Astrocyte (in vitro differentiated cells and primary cell): ENCODE measurements at regions not wholly inside any gene's neighbourhood (a gene's known extent, or its start where the extent isn't known, plus 50 kb on each side); places are given as distances from the start of the nearest gene placed in this dataset.

Experiments
- DNase-seq: peaks from one replicate; pipeline ENCODE4 v3.0.0-alpha.2; 2010; ENCODE audit warnings: low read depth
- FAIRE-seq: peaks from 2 replicates; lab custom pipeline; 2011; peaks lifted over from hg19 to GRCh38; lab: Jason Lieb, UNC
- H2AFZ ChIP-seq: 2 replicates; pipeline ENCODE4 v1.6.0; 2012; ENCODE audit warnings: low read depth, low read length, inconsistent platforms
- H3K27ac ChIP-seq: 2 replicates; pipeline ENCODE4 v1.5.1; 2011; ENCODE audit warnings: low read depth, low read length, inconsistent platforms
- H3K27me3 ChIP-seq: 2 replicates; pipeline ENCODE4 v1.6.0; 2011; ENCODE audit warnings: low read length, inconsistent platforms; ENCODE audit not compliant: insufficient read depth
- H3K36me3 ChIP-seq: 2 replicates; pipeline ENCODE4 v1.5.1; 2011; ENCODE audit warnings: low read length, inconsistent platforms; ENCODE audit not compliant: insufficient read depth
- H3K4me1 ChIP-seq: 2 replicates; pipeline ENCODE4 v1.5.1; 2011; ENCODE audit warnings: low read length, inconsistent platforms; ENCODE audit not compliant: insufficient read depth
- H3K4me2 ChIP-seq: 2 replicates; pipeline ENCODE4 v1.6.0; 2012; ENCODE audit warnings: low read length, inconsistent platforms
- H3K4me3 ChIP-seq: 2 replicates; pipeline ENCODE4 v1.5.1; 2011; ENCODE audit warnings: low read depth, mild to moderate bottlenecking, low read length, inconsistent platforms; ENCODE audit not compliant: insufficient read depth
- H3K79me2 ChIP-seq: 2 replicates; pipeline ENCODE4 v1.6.0; 2012; ENCODE audit warnings: mild to moderate bottlenecking, low read length, inconsistent platforms; ENCODE audit not compliant: insufficient read depth
- H3K9ac ChIP-seq: 2 replicates; pipeline ENCODE4 v1.6.0; 2012; ENCODE audit warnings: mild to moderate bottlenecking, low read length, inconsistent platforms
- H3K9me3 ChIP-seq: 2 replicates; pipeline ENCODE4 v1.5.1; 2012; ENCODE audit warnings: low read depth, mild to moderate bottlenecking, low read length, inconsistent platforms; ENCODE audit not compliant: insufficient read depth
- H4K20me1 ChIP-seq: 2 replicates; pipeline ENCODE4 v1.6.0; 2012; ENCODE audit warnings: low read length, inconsistent platforms; ENCODE audit not compliant: insufficient read depth
- H3K27ac Mint-ChIP-seq: one replicate; pipeline ENCODE4 v1.8.0; 2021; ENCODE audit warnings: mild to moderate bottlenecking, mixed read lengths; ENCODE audit not compliant: unreplicated experiment
- H3K27me3 Mint-ChIP-seq: one replicate; pipeline ENCODE4 v1.8.0; 2021; ENCODE audit warnings: low read depth, mixed read lengths; ENCODE audit not compliant: unreplicated experiment
- H3K36me3 Mint-ChIP-seq: one replicate; pipeline ENCODE4 v1.8.0; 2021; ENCODE audit warnings: low read depth, mixed read lengths; ENCODE audit not compliant: unreplicated experiment
- H3K4me1 Mint-ChIP-seq: one replicate; pipeline ENCODE4 v1.8.0; 2021; ENCODE audit warnings: low read depth, mixed read lengths; ENCODE audit not compliant: unreplicated experiment
- H3K4me3 Mint-ChIP-seq: one replicate; pipeline ENCODE4 v1.8.0; 2021; ENCODE audit warnings: mild to moderate bottlenecking, moderate library complexity, mixed read lengths; ENCODE audit not compliant: unreplicated experiment
- H3K9me3 Mint-ChIP-seq: one replicate; pipeline ENCODE4 v1.8.0; 2021; ENCODE audit warnings: mild to moderate bottlenecking, mixed read lengths; ENCODE audit not compliant: unreplicated experiment
- EZH2 ChIP-seq: IDR thresholded peaks from 2 replicates; pipeline ENCODE4 v1.6.1; 2012; ENCODE audit warnings: mild to moderate bottlenecking, low read length, inconsistent platforms; ENCODE audit not compliant: insufficient read depth
- TF ChIP-seq, protein P1 (sequence below): IDR thresholded peaks from 2 replicates; pipeline ENCODE4 v1.5.1; 2011; ENCODE audit warnings: low read depth, mild to moderate bottlenecking, inconsistent platforms, low read length, moderate library complexity; ENCODE audit not compliant: insufficient read depth

DNA sequence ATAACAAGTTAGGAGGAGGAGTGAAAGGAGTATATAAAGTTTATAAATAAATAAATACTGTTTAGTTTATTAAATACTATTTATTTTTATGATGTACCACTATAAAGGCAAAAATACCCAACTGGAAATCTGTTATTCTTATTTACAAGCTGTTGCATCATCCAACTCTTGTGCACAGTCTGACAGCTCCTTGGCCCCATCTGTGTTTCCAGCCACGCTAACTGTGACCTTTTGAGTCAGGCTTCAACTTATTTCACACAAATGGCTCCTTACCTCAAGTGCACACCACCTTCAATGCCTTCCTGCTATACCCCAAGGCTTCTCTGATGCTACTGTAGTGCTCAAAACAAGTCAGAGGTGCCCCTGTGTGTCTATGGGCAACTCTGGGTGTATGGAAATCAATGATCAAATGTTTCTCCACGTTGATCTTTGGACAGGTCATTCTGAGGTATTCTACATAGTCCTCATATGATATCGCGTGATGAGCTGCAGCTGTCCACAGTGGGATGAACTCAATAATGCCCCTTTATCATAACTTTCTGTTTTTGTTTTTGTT lies 303.2 kb upstream of the GRAMD2B start:
- Histone ChIP-seq H3K4me1 (peaks cover 12% of the 10 kb centered on the region), H3K79me2 (no peaks in the 10 kb centered on the region), H3K36me3 (no peaks in the 10 kb centered on the region), H3K4me3 (no peak overlapping the region), H3K27me3 (no peaks in the 10 kb centered on the region), H4K20me1 (no peaks in the 10 kb centered on the region), H3K27ac (no peak overlapping the region), H3K9me3 (no peaks in the 10 kb centered on the region), H3K4me2 (no peak overlapping the region), H3K9ac (no peak overlapping the region), H2AFZ (no peak overlapping the region)
- Mint-ChIP-seq H3K9me3 (no peaks in the 10 kb centered on the region), H3K36me3 (no peaks in the 10 kb centered on the region), H3K4me1 (peaks cover 29% of the 10 kb centered on the region), H3K4me3 (no peak overlapping the region), H3K27ac (peak overlapping the region; percentile 63), H3K27me3 (no peaks in the 10 kb centered on the region)
- TF ChIP-seq, protein P1, sequence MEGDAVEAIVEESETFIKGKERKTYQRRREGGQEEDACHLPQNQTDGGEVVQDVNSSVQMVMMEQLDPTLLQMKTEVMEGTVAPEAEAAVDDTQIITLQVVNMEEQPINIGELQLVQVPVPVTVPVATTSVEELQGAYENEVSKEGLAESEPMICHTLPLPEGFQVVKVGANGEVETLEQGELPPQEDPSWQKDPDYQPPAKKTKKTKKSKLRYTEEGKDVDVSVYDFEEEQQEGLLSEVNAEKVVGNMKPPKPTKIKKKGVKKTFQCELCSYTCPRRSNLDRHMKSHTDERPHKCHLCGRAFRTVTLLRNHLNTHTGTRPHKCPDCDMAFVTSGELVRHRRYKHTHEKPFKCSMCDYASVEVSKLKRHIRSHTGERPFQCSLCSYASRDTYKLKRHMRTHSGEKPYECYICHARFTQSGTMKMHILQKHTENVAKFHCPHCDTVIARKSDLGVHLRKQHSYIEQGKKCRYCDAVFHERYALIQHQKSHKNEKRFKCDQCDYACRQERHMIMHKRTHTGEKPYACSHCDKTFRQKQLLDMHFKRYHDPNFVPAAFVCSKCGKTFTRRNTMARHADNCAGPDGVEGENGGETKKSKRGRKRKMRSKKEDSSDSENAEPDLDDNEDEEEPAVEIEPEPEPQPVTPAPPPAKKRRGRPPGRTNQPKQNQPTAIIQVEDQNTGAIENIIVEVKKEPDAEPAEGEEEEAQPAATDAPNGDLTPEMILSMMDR: no peak
- no peak for TF ChIP-seq EZH2
- FAIRE-seq (no peak), DNase-seq (no peak)

DNA sequence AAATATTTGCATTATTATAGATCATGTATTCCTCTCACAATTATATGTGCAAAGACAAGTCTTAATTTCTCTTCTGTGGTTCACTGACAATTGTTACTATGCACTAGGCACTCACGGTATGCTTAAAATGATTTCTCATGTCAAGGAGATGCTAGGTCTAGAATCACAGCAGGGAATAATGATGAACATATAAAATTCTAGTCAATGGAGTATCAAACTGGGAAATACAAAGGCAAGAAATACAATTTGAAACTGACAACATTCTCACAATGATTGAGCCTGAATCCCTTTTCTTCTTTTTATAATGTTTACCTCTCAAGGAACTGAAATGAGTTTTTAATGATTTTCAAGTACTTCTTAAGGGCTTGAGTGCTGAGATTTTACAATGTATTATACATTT lies 302.3 kb upstream of the GRAMD2B start:
- Histone ChIP-seq H4K20me1 (no peaks in the 10 kb centered on the region), H3K27me3 (no peaks in the 10 kb centered on the region), H3K79me2 (no peaks in the 10 kb centered on the region), H3K4me2 (no peak overlapping the region), H3K4me3 (no peak overlapping the region), H3K27ac (no peak overlapping the region), H3K4me1 (peaks cover 18% of the 10 kb centered on the region), H3K9me3 (no peaks in the 10 kb centered on the region), H3K36me3 (no peaks in the 10 kb centered on the region), H3K9ac (no peak overlapping the region), H2AFZ (no peak overlapping the region)
- H3K4me1 Mint-ChIP-seq: peaks cover 34% of the 10 kb centered on the region
- H3K27ac Mint-ChIP-seq: no peak overlapping the region
- H3K4me3 Mint-ChIP-seq: no peak overlapping the region
- FAIRE-seq (no peak), DNase-seq (no peak)
- TF ChIP-seq, protein P1: no peak
- TF ChIP-seq EZH2: no peak
- no peaks in the 10 kb centered on the region for H3K27me3 Mint-ChIP-seq
- no peaks in the 10 kb centered on the region for H3K9me3 Mint-ChIP-seq
- H3K36me3 Mint-ChIP-seq: no peaks in the 10 kb centered on the region

DNA sequence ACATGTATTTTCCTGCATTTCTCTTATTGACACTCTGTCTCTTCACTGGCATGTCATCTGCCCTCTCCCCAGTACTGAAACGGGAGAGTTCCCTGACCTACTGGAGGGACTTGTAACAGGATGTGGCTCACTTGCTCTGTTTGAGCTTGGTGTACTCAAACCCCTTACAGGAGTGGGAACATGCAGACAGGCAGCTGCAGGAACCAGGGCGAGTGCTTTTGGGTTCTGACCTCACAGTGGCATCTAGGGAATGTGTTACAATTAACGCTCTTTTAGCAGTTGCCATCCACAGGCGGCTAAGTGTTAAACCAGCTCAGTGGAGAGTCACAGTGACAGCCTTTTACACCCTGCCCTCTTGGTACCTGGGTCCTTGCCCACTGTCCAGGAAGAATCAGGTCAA lies 300.3 kb upstream of the GRAMD2B start:
- Mint-ChIP-seq H3K27ac (no peak overlapping the region), H3K4me3 (no peak overlapping the region), H3K9me3 (no peaks in the 10 kb centered on the region), H3K27me3 (no peaks in the 10 kb centered on the region), H3K36me3 (no peaks in the 10 kb centered on the region), H3K4me1 (peaks cover 39% of the 10 kb centered on the region)
- Histone ChIP-seq H3K27ac (no peak overlapping the region), H3K27me3 (no peaks in the 10 kb centered on the region), H2AFZ (no peak overlapping the region), H3K9me3 (no peaks in the 10 kb centered on the region), H3K36me3 (no peaks in the 10 kb centered on the region), H4K20me1 (no peaks in the 10 kb centered on the region), H3K4me1 (peaks cover 18% of the 10 kb centered on the region), H3K9ac (no peak overlapping the region), H3K4me3 (no peak overlapping the region), H3K4me2 (no peak overlapping the region), H3K79me2 (no peaks in the 10 kb centered on the region)
- TF ChIP-seq, protein P1: no peak
- no peak for TF ChIP-seq EZH2
- no peak for FAIRE-seq
- DNase-seq: no peak
